Hepatocyte (in vitro differentiated cells): ENCODE measurements at regions not wholly inside any gene's neighbourhood (a gene's known extent, or its start where the extent isn't known, plus 50 kb on each side); places are given as distances from the start of the nearest gene placed in this dataset.
"Not testable (repeated sequence)": the region's sequence is repeated elsewhere in the genome, so short reads cannot be mapped to it uniquely, and the experiment has no call there.

ENCODE experiments used
- DNase-seq: peaks from one replicate; pipeline ENCODE4 v3.0.0-alpha.2; 2016; ENCODE audit warnings: low spot score
- H2AFZ ChIP-seq: fragments of 200-600 bp; sonication (generic); 2 replicates; pipeline ENCODE4 v1.6.0; 2016; ENCODE audit warnings: antibody characterized with exemption, mild to moderate bottlenecking
- H3K27ac ChIP-seq: fragments of 200-600 bp; sonication (generic); 2 replicates; pipeline ENCODE4 v1.5.1; 2016; ENCODE audit warnings: mild to moderate bottlenecking
- H3K27me3 ChIP-seq: fragments of 200-600 bp; sonication (generic); 2 replicates; pipeline ENCODE4 v1.6.1; 2016
- H3K36me3 ChIP-seq: fragments of 200-600 bp; sonication (generic); replicated peaks from 2 replicates; pipeline ENCODE4 v1.5.1; 2016; ENCODE audit warnings: low read depth; ENCODE audit not compliant: insufficient read depth
- H3K4me1 ChIP-seq: fragments of 200-600 bp; sonication (generic); 2 replicates; pipeline ENCODE4 v1.5.1; 2016; ENCODE audit warnings: mild to moderate bottlenecking, moderate library complexity; ENCODE audit not compliant: insufficient read depth
- H3K4me2 ChIP-seq: fragments of 200-600 bp; sonication (generic); 2 replicates; pipeline ENCODE4 v1.6.0; 2016
- H3K4me3 ChIP-seq: fragments of 200-600 bp; sonication (generic); 2 replicates; pipeline ENCODE4 v1.5.1; 2016; ENCODE audit warnings: mild to moderate bottlenecking
- H3K79me2 ChIP-seq: fragments of 200-600 bp; sonication (generic); 2 replicates; pipeline ENCODE4 v1.6.0; 2017; ENCODE audit warnings: mild to moderate bottlenecking
- H3K9me2 ChIP-seq: fragments of 200-600 bp; sonication (generic); replicated peaks from 2 replicates; pipeline ENCODE4 v1.6.0; 2017; ENCODE audit warnings: mild to moderate bottlenecking; ENCODE audit not compliant: insufficient read depth
- H3K9me3 ChIP-seq: fragments of 200-600 bp; sonication (generic); 2 replicates; pipeline ENCODE4 v1.5.1; 2016; ENCODE audit warnings: low read depth, mild to moderate bottlenecking
- H4K20me1 ChIP-seq: fragments of 200-600 bp; sonication (generic); 2 replicates; pipeline ENCODE4 v1.6.0; 2016; ENCODE audit warnings: mild to moderate bottlenecking; ENCODE audit not compliant: insufficient read depth, poor library complexity, severe bottlenecking
- EZH2 ChIP-seq: fragments of 200-600 bp; sonication (generic); IDR thresholded peaks from 2 replicates; pipeline ENCODE4 v1.6.1; 2016; ENCODE audit warnings: antibody characterized with exemption, mild to moderate bottlenecking, borderline replicate concordance
- EZH2phosphoT487 ChIP-seq: fragments of 200-600 bp; sonication (generic); IDR thresholded peaks from one replicate; pipeline ENCODE4 v1.6.1; 2018; ENCODE audit warnings: antibody characterized with exemption, mild to moderate bottlenecking, low read depth, moderate library complexity; ENCODE audit not compliant: unreplicated experiment, severe bottlenecking
- WGBS: methylation state at CpG from one replicate; pipeline ENCODE4 v1.1.6; 2016; ENCODE audit warnings: low lambda C conversion rate; ENCODE audit errors: missing lambda C conversion rate; 5-methylcytosine and 5-hydroxymethylcytosine counted together
- TF ChIP-seq, protein P1 (sequence below): fragments of 200-600 bp; sonication (generic); IDR thresholded peaks from 2 replicates; pipeline ENCODE4 v1.5.1; 2016; ENCODE audit warnings: antibody characterized with exemption, mild to moderate bottlenecking; ENCODE audit not compliant: poor library complexity

DNA sequence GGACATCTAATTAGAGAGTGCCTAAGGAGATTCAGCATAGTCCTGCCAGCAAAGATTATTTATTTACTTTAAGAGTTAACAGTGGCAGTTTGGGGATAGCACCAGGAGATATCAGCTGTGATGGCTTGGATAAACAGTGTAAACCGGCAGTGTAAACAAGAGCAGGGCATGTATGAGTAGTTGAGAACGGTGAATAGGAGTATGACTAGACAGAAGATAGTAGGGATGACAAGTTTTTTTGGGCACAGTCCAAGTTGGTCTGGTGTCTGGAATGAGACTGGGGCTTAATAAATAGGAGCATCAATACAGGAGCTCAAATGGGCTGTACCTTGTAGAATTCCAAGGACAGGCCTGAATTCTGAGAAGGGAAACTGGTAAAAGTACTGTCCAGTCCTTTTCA, 123.0 kb upstream of the MDFIC2 start:
- not testable (repeated sequence) for H3K79me2 ChIP-seq, H3K4me3 ChIP-seq, H3K4me1 ChIP-seq, H4K20me1 ChIP-seq, H3K4me2 ChIP-seq, H3K27ac ChIP-seq, H2AFZ ChIP-seq, H3K27me3 ChIP-seq, H3K36me3 ChIP-seq, DNase-seq, H3K9me2 ChIP-seq, H3K9me3 ChIP-seq
- 24% methylated on average over 2 of the region's 2 CpGs for WGBS

DNA sequence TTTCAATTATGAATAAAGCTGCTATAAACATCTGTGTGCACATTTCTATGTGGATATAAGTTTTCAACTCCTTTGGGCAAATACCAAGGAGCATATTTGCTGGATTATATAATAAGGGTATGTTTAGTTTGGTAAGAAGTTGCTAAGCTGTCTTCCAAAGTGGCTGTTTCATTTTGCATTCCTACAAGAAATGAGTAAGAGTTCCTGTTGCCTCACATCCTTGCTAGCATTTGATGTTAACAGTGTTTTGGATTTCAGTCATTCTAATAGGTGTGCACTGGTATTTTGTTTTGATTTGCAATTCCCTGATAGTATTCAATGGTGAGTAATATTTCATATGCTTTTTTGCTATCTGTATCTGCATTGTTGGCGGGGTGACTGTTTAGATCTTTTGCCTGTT, 120.7 kb upstream of the MDFIC2 start:
- no peaks in the 10 kb centered on the region for H4K20me1 ChIP-seq
- H3K4me2 ChIP-seq = no peak overlapping the region
- no peak for DNase-seq
- no peaks in the 10 kb centered on the region for H3K4me1 ChIP-seq
- 93% methylated on average over 1 of the region's 1 CpG for WGBS
- H2AFZ ChIP-seq = no peak overlapping the region
- H3K4me3 ChIP-seq = no peak overlapping the region
- TF ChIP-seq EZH2 (no peak), EZH2phosphoT487 (no peak)
- TF ChIP-seq, protein P1, sequence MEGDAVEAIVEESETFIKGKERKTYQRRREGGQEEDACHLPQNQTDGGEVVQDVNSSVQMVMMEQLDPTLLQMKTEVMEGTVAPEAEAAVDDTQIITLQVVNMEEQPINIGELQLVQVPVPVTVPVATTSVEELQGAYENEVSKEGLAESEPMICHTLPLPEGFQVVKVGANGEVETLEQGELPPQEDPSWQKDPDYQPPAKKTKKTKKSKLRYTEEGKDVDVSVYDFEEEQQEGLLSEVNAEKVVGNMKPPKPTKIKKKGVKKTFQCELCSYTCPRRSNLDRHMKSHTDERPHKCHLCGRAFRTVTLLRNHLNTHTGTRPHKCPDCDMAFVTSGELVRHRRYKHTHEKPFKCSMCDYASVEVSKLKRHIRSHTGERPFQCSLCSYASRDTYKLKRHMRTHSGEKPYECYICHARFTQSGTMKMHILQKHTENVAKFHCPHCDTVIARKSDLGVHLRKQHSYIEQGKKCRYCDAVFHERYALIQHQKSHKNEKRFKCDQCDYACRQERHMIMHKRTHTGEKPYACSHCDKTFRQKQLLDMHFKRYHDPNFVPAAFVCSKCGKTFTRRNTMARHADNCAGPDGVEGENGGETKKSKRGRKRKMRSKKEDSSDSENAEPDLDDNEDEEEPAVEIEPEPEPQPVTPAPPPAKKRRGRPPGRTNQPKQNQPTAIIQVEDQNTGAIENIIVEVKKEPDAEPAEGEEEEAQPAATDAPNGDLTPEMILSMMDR = no peak
- no peak overlapping the region for H3K27ac ChIP-seq
- no peaks in the 10 kb centered on the region for H3K27me3 ChIP-seq
- H3K9me3 ChIP-seq = no peaks in the 10 kb centered on the region
- no peaks in the 10 kb centered on the region for H3K36me3 ChIP-seq
- no peaks in the 10 kb centered on the region for H3K9me2 ChIP-seq
- H3K79me2 ChIP-seq = no peaks in the 10 kb centered on the region

DNA sequence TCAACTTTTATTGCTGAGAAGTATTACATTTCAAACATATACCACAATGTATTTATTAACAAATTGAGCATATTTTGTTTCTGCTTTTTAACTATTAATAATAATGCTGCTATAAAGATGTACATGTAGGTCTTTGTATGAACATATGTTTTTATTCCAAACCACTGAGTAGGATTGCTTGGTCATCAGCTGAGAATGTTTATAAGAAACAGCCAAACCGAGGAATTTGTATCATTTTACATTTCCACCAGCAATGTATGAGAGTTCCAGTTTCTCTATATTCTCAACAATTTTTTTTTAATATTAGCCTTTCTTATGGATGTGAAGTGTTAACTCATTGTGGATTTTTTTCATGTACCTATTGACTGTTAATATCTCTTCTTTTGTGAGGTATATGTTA, 119.5 kb upstream of the MDFIC2 start:
- Histone ChIP-seq H3K4me2 (no peak overlapping the region), H3K9me3 (no peaks in the 10 kb centered on the region)

DNA sequence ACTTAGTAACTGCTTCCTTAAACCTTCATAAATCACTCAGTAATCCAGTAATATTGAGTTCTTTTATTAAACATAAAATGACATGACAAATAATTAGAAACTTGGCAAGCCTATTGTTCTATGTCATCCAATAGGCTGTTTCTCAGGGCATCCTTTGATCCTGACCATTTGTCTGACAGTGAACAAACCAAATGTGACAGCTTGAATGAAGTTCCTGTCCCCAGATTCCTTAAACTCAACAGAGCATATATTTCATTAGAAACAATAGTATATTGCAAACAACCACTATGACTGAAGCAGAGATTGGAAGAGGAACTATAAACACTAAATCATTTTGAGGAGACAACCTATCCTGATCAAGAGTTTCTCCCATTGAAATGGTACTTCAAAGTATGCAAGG, 113.6 kb upstream of the MDFIC2 start:
- H4K20me1 ChIP-seq = no peaks in the 10 kb centered on the region
- no peaks in the 10 kb centered on the region for H3K79me2 ChIP-seq
- no peaks in the 10 kb centered on the region for H3K27me3 ChIP-seq
- no peaks in the 10 kb centered on the region for H3K36me3 ChIP-seq
- H2AFZ ChIP-seq = no peak overlapping the region
- no peaks in the 10 kb centered on the region for H3K9me3 ChIP-seq
- no peak overlapping the region for H3K27ac ChIP-seq
- H3K9me2 ChIP-seq = no peaks in the 10 kb centered on the region
- H3K4me2 ChIP-seq = no peak overlapping the region
- no peak for DNase-seq
- H3K4me3 ChIP-seq = no peak overlapping the region
- H3K4me1 ChIP-seq = no peaks in the 10 kb centered on the region
- TF ChIP-seq, protein P1 = no peak
- TF ChIP-seq EZH2 (no peak), EZH2phosphoT487 (no peak)

More for the DNA sequence above, 119.5 kb upstream of the MDFIC2 start:
- 96% methylated on average over 1 of the region's 1 CpG for WGBS
- no peak overlapping the region for H3K27ac ChIP-seq
- H3K4me1 ChIP-seq = no peaks in the 10 kb centered on the region
- H4K20me1 ChIP-seq = no peaks in the 10 kb centered on the region
- no peaks in the 10 kb centered on the region for H3K27me3 ChIP-seq
- TF ChIP-seq EZH2 = no peak
- TF ChIP-seq EZH2phosphoT487 = no peak
- TF ChIP-seq, protein P1 = no peak
- H3K4me3 ChIP-seq = no peak overlapping the region
- no peak overlapping the region for H2AFZ ChIP-seq
- H3K9me2 ChIP-seq = no peaks in the 10 kb centered on the region
- no peaks in the 10 kb centered on the region for H3K36me3 ChIP-seq
- DNase-seq = no peak
- H3K79me2 ChIP-seq = no peaks in the 10 kb centered on the region
